Activated B cell treated with CpG ODN at 0.5 μM for 24 hours (primary cell): ENCODE measurements at regions not wholly inside any gene's neighbourhood (a gene's known extent, or its start where the extent isn't known, plus 50 kb on each side); places are given as distances from the start of the nearest gene placed in this dataset.

Source experiments
- ATAC-seq: fragments of 200-7000 bp; cut with Tn5 transposase; one replicate; pipeline ENCODE4 v1.10.0; 2021; ENCODE audit warnings: low read depth, mild to moderate bottlenecking, moderate library complexity
- CTCF ChIA-PET: fragments of 350-600 bp; sonication (Branson Sonifier 250); formaldehyde crosslinking; loops from one replicate; lab custom pipeline; 2021; ENCODE audit warnings: antibody characterized with exemption; lab: Charles Lee
- POLR2A ChIA-PET: fragments of 350-600 bp; sonication (Branson Sonifier 250); formaldehyde crosslinking; loops from one replicate; lab custom pipeline; 2021; ENCODE audit warnings: antibody characterized with exemption; lab: Charles Lee
- DNase-seq: peaks from one replicate; pipeline ENCODE4 v3.0.0; 2022
- H3K27ac Mint-ChIP-seq: one replicate; pipeline ENCODE4 v1.8.0; 2020; ENCODE audit warnings: mixed read lengths
- H3K27me3 Mint-ChIP-seq: one replicate; pipeline ENCODE4 v1.8.0; 2021; ENCODE audit warnings: mixed read lengths
- H3K36me3 Mint-ChIP-seq: one replicate; pipeline ENCODE4 v1.8.0; 2021; ENCODE audit warnings: low read depth, mixed read lengths
- H3K4me1 Mint-ChIP-seq: one replicate; pipeline ENCODE4 v1.8.0; 2021; ENCODE audit warnings: mixed read lengths
- H3K4me3 Mint-ChIP-seq: one replicate; pipeline ENCODE4 v1.8.0; 2020; ENCODE audit warnings: mild to moderate bottlenecking, mixed read lengths
- H3K9me3 Mint-ChIP-seq: one replicate; pipeline ENCODE4 v1.8.0; 2020; ENCODE audit warnings: mixed read lengths
- intact Hi-C: fragments of 100-400 bp; cut with micrococcal nuclease; formaldehyde crosslinking; loops from one replicate; pipeline ENCODE4 v1.15.1; 2024
- TF ChIP-seq, protein P1 (sequence below): fragments of 200-600 bp; IDR thresholded peaks from one replicate; pipeline ENCODE4 v1.8.0; 2022; ENCODE audit warnings: antibody characterized with exemption, mild to moderate bottlenecking

DNA sequence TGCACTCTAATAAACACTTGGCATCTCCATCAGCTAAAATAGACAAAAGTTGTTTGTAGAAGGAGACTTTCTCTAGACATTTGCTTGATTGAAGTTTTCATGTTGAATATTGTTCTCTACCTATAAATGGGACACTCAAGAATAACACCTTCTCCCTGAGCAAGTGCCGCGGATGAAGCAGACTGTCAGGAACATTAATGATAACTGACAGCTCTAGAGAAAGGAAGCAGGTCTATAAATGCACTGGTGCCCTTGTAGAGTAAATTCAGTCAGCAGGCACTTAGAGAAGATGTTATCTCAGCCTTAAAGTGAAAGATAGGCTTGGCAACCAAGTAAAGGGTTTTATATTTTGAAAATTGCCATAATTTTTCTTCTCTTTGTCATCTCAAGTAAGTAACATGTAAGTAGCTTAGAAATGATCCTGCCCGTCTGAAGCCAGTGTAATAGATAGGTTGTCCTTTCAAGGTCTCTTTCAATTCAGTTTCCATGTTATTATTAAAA, 224.6 kb downstream of the ARL6IP6 start:
- CTCF ChIA-PET: no interaction called here
- no peaks in the 10 kb centered on the region for H3K4me1 Mint-ChIP-seq
- ATAC-seq (no peak), DNase-seq (no peak)
- no peak overlapping the region for H3K27ac Mint-ChIP-seq
- TF ChIP-seq, protein P1, sequence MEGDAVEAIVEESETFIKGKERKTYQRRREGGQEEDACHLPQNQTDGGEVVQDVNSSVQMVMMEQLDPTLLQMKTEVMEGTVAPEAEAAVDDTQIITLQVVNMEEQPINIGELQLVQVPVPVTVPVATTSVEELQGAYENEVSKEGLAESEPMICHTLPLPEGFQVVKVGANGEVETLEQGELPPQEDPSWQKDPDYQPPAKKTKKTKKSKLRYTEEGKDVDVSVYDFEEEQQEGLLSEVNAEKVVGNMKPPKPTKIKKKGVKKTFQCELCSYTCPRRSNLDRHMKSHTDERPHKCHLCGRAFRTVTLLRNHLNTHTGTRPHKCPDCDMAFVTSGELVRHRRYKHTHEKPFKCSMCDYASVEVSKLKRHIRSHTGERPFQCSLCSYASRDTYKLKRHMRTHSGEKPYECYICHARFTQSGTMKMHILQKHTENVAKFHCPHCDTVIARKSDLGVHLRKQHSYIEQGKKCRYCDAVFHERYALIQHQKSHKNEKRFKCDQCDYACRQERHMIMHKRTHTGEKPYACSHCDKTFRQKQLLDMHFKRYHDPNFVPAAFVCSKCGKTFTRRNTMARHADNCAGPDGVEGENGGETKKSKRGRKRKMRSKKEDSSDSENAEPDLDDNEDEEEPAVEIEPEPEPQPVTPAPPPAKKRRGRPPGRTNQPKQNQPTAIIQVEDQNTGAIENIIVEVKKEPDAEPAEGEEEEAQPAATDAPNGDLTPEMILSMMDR: no peak
- H3K4me3 Mint-ChIP-seq: no peak overlapping the region
- peaks cover 9% of the 10 kb centered on the region for H3K9me3 Mint-ChIP-seq
- POLR2A ChIA-PET: no interaction called here
- intact Hi-C loops: no loop called here
- H3K36me3 Mint-ChIP-seq: no peaks in the 10 kb centered on the region
- H3K27me3 Mint-ChIP-seq: no peaks in the 10 kb centered on the region

DNA sequence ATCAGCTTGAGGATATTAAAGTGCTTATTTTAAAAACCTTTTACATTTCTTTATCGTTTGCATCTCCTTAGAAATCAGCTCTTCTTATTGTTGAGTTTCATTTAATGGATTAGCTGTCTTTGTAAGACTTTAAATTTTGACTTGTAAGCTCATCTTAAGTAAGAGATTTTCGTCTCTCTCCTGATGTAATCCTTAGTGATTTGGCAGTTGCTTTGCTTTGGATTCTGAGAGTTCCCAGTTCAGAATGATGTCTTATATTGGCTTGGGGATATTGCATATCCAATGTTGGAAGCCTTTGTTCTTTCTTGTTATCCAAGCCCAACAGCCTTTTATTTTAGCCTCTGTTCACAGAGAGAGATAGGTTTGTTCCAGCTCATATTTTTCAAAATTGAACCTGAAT, 212.1 kb downstream of the ARL6IP6 start:
- no peaks in the 10 kb centered on the region for H3K27me3 Mint-ChIP-seq
- H3K9me3 Mint-ChIP-seq: no peaks in the 10 kb centered on the region
- ATAC-seq (no peak), DNase-seq (no peak)
- no peaks in the 10 kb centered on the region for H3K36me3 Mint-ChIP-seq
- TF ChIP-seq, protein P1: no peak
- H3K4me1 Mint-ChIP-seq: no peaks in the 10 kb centered on the region
- POLR2A ChIA-PET: no interaction called here
- CTCF ChIA-PET: no interaction called here
- H3K27ac Mint-ChIP-seq: no peak overlapping the region
- H3K4me3 Mint-ChIP-seq: no peak overlapping the region
- intact Hi-C loops: no loop called here

DNA sequence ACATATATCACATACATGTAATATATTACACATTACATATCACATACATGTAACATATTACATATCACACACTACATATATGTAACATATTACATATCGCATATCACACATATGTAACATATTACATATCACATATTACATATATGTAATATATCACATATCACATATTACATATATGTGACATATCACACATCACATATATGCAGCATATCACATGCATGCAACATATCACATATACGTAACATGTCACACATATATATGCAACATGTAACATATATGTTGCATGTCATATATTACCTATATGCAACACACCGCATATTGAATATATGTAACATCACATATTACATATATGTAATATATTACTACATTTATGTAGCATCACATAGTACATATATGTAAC, 211.2 kb downstream of the ARL6IP6 start:
- H3K27ac Mint-ChIP-seq: no peak overlapping the region
- CTCF ChIA-PET: no interaction called here
- no peak for DNase-seq

DNA sequence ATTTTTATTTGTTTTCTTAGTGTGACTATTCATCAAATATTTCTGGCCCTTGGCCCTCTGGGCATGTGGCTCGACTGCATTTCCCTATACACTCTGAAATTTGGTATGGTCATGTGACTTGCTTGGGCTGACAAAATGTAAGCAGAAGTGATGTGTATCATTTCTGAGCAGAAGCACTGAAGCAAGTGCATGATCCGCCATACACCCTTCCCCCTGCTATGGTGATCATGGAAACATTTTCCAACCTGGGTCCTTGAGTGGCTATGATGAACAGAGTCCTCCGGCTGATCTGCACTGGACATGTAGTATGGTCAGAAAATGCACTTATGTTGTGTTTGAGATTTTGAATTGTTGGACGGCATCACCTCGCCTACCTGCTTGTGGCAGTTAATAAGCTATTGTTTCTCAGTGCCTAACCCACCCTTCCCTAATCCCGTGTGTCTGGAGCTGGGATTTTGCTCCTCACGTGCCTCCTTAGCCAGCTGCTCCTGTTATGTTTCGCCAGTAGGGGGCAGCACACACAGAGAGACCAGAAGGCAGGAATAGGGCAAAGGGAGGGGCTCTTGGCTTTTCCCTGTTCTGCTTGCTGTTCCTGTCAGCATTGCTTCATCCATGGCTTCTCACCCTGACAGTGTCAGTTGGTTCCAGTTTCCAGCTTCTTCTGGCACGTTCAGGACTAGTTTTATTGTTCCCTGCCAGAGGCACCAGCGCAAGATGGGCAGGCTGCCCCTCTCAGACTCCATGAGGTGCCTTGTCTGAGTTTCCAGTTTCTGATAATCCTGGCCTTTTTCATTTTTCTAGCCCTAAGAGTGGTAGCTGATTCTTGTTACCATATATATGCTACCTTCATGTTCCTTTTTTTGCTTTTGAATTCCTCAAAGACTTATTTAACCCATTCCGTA, 207.4 kb downstream of the ARL6IP6 start:
- H3K27ac Mint-ChIP-seq: no peak overlapping the region
- H3K4me3 Mint-ChIP-seq: no peak overlapping the region
- H3K4me1 Mint-ChIP-seq: no peaks in the 10 kb centered on the region
- intact Hi-C loops: no loop called here
- POLR2A ChIA-PET: no interaction called here
- CTCF ChIA-PET: interaction anchor here (0.7 kb wide), 1 partner anchor 8 kb away, joined by 3 read pairs; no protein-coding TSS in a partner anchor
- no peak for ATAC-seq
- H3K27me3 Mint-ChIP-seq: no peaks in the 10 kb centered on the region
- no peaks in the 10 kb centered on the region for H3K9me3 Mint-ChIP-seq
- no peaks in the 10 kb centered on the region for H3K36me3 Mint-ChIP-seq
- TF ChIP-seq, protein P1: no peak
- no peak for DNase-seq

More for the DNA sequence above, 211.2 kb downstream of the ARL6IP6 start:
- ATAC-seq: no peak
- intact Hi-C loops: no loop called here
- no peaks in the 10 kb centered on the region for H3K9me3 Mint-ChIP-seq
- H3K4me1 Mint-ChIP-seq: no peaks in the 10 kb centered on the region
- no peaks in the 10 kb centered on the region for H3K27me3 Mint-ChIP-seq
- H3K4me3 Mint-ChIP-seq: no peak overlapping the region
- TF ChIP-seq, protein P1: no peak
- H3K36me3 Mint-ChIP-seq: no peaks in the 10 kb centered on the region
- POLR2A ChIA-PET: no interaction called here

DNA sequence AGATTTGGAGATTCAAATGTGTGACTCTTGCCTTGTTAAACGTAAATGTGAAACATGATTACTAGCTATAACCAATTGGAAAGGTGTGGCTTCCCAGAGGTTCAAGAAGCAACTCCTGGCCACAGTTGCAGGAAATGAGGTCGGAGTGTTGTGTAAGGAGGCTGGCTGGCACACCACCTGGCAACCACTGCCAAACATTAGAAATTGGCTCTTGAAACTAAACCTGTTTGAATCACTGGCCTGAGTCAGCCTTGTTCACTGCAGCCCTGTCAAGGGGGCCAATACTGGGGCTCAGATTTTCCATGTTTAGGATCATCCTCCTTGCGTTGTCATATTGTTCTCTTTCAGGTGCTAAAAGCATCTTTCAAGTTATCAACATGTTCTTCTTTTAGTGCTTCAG, 206.3 kb downstream of the ARL6IP6 start:
- H3K36me3 Mint-ChIP-seq: no peaks in the 10 kb centered on the region
- intact Hi-C loops: no loop called here
- ATAC-seq (no peak), DNase-seq (no peak)
- ChIA-PET CTCF (no interaction called here), POLR2A (no interaction called here)
- H3K27ac Mint-ChIP-seq: no peak overlapping the region
- H3K9me3 Mint-ChIP-seq: no peaks in the 10 kb centered on the region
- H3K4me1 Mint-ChIP-seq: no peaks in the 10 kb centered on the region
- no peaks in the 10 kb centered on the region for H3K27me3 Mint-ChIP-seq
- TF ChIP-seq, protein P1: no peak
- no peak overlapping the region for H3K4me3 Mint-ChIP-seq
